HL-60 (cell line): ENCODE measurements at regions not wholly inside any gene's neighbourhood (a gene's known extent, or its start where the extent isn't known, plus 50 kb on each side); places are given as distances from the start of the nearest gene placed in this dataset.

Source experiments
- POLR2AphosphoS5 ChIP-seq: IDR thresholded peaks from 2 replicates; pipeline ENCODE4 v1.6.1; 2012; ENCODE audit warnings: low read depth
- TF ChIP-seq, protein P1 (sequence below): IDR thresholded peaks from one replicate; pipeline ENCODE4 v1.5.1; 2011; ENCODE audit warnings: low read length, control low read depth, inconsistent platforms; ENCODE audit not compliant: insufficient read depth

DNA sequence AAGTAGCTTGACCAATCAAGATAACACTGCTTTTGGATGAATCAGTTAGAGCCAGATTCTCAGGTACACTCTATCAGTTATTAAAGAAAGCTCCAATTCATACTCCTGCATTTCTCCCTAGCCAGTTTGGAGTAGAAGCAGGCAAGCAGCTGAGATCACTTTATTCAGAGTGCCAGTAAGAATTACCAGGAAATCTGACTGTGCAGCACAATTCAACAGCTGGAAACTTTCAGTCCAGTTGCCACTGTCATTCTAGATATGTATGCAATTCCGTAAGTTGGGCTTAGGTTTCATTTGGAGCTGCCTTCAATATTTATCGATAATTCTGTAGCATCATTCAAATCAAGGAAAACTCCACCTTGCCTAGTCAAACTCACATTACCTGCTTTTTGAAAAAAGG lies 2625.6 kb upstream of the PCDH20 start:
- no peak for TF ChIP-seq POLR2AphosphoS5
- TF ChIP-seq, protein P1, sequence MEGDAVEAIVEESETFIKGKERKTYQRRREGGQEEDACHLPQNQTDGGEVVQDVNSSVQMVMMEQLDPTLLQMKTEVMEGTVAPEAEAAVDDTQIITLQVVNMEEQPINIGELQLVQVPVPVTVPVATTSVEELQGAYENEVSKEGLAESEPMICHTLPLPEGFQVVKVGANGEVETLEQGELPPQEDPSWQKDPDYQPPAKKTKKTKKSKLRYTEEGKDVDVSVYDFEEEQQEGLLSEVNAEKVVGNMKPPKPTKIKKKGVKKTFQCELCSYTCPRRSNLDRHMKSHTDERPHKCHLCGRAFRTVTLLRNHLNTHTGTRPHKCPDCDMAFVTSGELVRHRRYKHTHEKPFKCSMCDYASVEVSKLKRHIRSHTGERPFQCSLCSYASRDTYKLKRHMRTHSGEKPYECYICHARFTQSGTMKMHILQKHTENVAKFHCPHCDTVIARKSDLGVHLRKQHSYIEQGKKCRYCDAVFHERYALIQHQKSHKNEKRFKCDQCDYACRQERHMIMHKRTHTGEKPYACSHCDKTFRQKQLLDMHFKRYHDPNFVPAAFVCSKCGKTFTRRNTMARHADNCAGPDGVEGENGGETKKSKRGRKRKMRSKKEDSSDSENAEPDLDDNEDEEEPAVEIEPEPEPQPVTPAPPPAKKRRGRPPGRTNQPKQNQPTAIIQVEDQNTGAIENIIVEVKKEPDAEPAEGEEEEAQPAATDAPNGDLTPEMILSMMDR: no peak
